DND-41 (cell line): ENCODE measurements at regions not wholly inside any gene's neighbourhood (a gene's known extent, or its start where the extent isn't known, plus 50 kb on each side); places are given as distances from the start of the nearest gene placed in this dataset.
"Not testable (repeated sequence)": the region's sequence is repeated elsewhere in the genome, so short reads cannot be mapped to it uniquely, and the experiment has no call there.

Source experiments
- ATAC-seq: fragments of 200-7000 bp; cut with Tn5 transposase; 3 replicates; pipeline ENCODE4 v1.9.1; 2021; ENCODE audit warnings: low read depth; ENCODE audit not compliant: insufficient read depth
- DNase-seq: peaks from one replicate; pipeline ENCODE4 v3.0.0-alpha.2; 2020
- H2AFZ ChIP-seq: 2 replicates; pipeline ENCODE4 v1.6.0; 2012; ENCODE audit warnings: low read depth, low read length
- H3K27ac ChIP-seq: 2 replicates; pipeline ENCODE4 v1.5.1; 2012; ENCODE audit warnings: low read length, inconsistent platforms
- H3K27me3 ChIP-seq: fragments of 200-600 bp; sonication (generic); 2 replicates; pipeline ENCODE4 v1.6.0; 2012; ENCODE audit warnings: low read length, mild to moderate bottlenecking, inconsistent platforms; ENCODE audit not compliant: insufficient read depth, poor library complexity
- H3K36me3 ChIP-seq: 2 replicates; pipeline ENCODE4 v1.5.1; 2012; ENCODE audit warnings: low read length, inconsistent platforms; ENCODE audit not compliant: insufficient read depth
- H3K4me1 ChIP-seq: 2 replicates; pipeline ENCODE4 v1.5.1; 2012; ENCODE audit warnings: mild to moderate bottlenecking, low read length; ENCODE audit not compliant: insufficient read depth
- H3K4me2 ChIP-seq: 2 replicates; pipeline ENCODE4 v1.6.0; 2012; ENCODE audit warnings: mild to moderate bottlenecking, moderate library complexity, low read length, inconsistent platforms; ENCODE audit not compliant: insufficient read depth
- H3K4me3 ChIP-seq, 2 experiments: fragments of 200-600 bp in 1 of 2; shearing (Covaris generic) in 1 of 2; 2 replicates each; pipeline ENCODE4 v1.5.1; 2012 to 2016; ENCODE audit warnings: inconsistent platforms in 2 of 2, low read length in 2 of 2, mild to moderate bottlenecking in 2 of 2, low read depth in 1 of 2, moderate library complexity in 1 of 2
- H3K79me2 ChIP-seq: 2 replicates; pipeline ENCODE4 v1.6.0; 2012; ENCODE audit warnings: low read length, inconsistent platforms; ENCODE audit not compliant: insufficient read depth
- H3K9ac ChIP-seq: 2 replicates; pipeline ENCODE4 v1.6.0; 2012; ENCODE audit warnings: low read depth, mild to moderate bottlenecking, inconsistent platforms, low read length, moderate library complexity
- H3K9me3 ChIP-seq: 2 replicates; pipeline ENCODE4 v1.5.1; 2012; ENCODE audit warnings: low read length, moderate library complexity, mild to moderate bottlenecking, inconsistent platforms; ENCODE audit not compliant: insufficient read depth, severe bottlenecking
- H4K20me1 ChIP-seq: 2 replicates; pipeline ENCODE4 v1.6.0; 2012; ENCODE audit warnings: low read length; ENCODE audit not compliant: insufficient read depth
- EZH2 ChIP-seq: IDR thresholded peaks from 3 replicates; pipeline ENCODE4 v1.6.1; 2012; ENCODE audit warnings: borderline replicate concordance, low read depth, mild to moderate bottlenecking, moderate library complexity, low read length, inconsistent platforms; ENCODE audit not compliant: severe bottlenecking
- TF ChIP-seq, protein P1 (sequence below): IDR thresholded peaks from 2 replicates; pipeline ENCODE4 v1.5.1; 2012; ENCODE audit warnings: borderline replicate concordance, low read length, moderate library complexity, mild to moderate bottlenecking; ENCODE audit not compliant: poor library complexity, severe bottlenecking; ENCODE audit errors: extremely low read depth

GRCh38 chr11:98728421-98728820 lies 292.3 kb upstream of the CNTN5 start:
- Histone ChIP-seq H3K9me3 (no peaks in the 10 kb centered on the region), H3K4me3 (no peak overlapping the region), H3K79me2 (no peaks in the 10 kb centered on the region), H3K27me3 (no peaks in the 10 kb centered on the region), H3K36me3 (no peaks in the 10 kb centered on the region), H3K27ac (no peak overlapping the region), H3K4me2 (no peak overlapping the region), H2AFZ (no peak overlapping the region), H3K4me1 (no peaks in the 10 kb centered on the region), H3K9ac (no peak overlapping the region), H4K20me1 (no peaks in the 10 kb centered on the region)
- ATAC-seq (no peak), DNase-seq (no peak)
- TF ChIP-seq, protein P1, sequence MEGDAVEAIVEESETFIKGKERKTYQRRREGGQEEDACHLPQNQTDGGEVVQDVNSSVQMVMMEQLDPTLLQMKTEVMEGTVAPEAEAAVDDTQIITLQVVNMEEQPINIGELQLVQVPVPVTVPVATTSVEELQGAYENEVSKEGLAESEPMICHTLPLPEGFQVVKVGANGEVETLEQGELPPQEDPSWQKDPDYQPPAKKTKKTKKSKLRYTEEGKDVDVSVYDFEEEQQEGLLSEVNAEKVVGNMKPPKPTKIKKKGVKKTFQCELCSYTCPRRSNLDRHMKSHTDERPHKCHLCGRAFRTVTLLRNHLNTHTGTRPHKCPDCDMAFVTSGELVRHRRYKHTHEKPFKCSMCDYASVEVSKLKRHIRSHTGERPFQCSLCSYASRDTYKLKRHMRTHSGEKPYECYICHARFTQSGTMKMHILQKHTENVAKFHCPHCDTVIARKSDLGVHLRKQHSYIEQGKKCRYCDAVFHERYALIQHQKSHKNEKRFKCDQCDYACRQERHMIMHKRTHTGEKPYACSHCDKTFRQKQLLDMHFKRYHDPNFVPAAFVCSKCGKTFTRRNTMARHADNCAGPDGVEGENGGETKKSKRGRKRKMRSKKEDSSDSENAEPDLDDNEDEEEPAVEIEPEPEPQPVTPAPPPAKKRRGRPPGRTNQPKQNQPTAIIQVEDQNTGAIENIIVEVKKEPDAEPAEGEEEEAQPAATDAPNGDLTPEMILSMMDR: no peak
- TF ChIP-seq EZH2: no peak

DNA sequence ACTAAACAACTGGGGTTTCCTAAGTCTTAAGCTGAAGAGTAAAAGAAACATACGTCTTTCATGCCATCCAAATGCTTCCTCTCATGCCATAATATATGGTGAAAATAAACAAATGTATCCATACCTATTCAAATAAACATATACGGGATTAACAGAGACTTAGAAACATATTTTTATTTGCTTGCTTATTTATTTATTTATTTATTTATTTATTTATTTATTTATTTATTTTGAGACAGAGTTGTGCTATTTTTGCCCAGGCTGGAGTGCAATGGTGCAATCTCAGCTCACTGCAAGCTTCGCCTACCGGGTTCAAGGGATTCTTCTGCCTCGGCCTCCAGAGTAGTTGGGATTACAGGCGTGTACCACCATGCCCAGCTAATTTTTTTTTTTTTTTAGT lies 291.6 kb upstream of the CNTN5 start:
- Histone ChIP-seq H3K4me1 (no peaks in the 10 kb centered on the region), H3K9me3 (no peaks in the 10 kb centered on the region), H3K79me2 (no peaks in the 10 kb centered on the region), H3K27me3 (no peaks in the 10 kb centered on the region), H3K4me3 (no peak overlapping the region), H3K9ac (no peak overlapping the region), H3K4me2 (no peak overlapping the region), H3K36me3 (no peaks in the 10 kb centered on the region), H2AFZ (no peak overlapping the region), H3K27ac (no peak overlapping the region), H4K20me1 (no peaks in the 10 kb centered on the region)
- ATAC-seq (no peak), DNase-seq (no peak)
- no peak for TF ChIP-seq EZH2
- TF ChIP-seq, protein P1: no peak

GRCh38 chr11:98732947-98733346 lies 287.8 kb upstream of the CNTN5 start:
- Histone ChIP-seq H3K36me3 (no peaks in the 10 kb centered on the region), H3K4me1 (no peaks in the 10 kb centered on the region), H3K9ac (no peak overlapping the region), H3K27ac (no peak overlapping the region), H3K27me3 (no peaks in the 10 kb centered on the region), H3K4me3 (no peak overlapping the region), H2AFZ (no peak overlapping the region), H4K20me1 (no peaks in the 10 kb centered on the region), H3K79me2 (no peaks in the 10 kb centered on the region), H3K9me3 (no peaks in the 10 kb centered on the region), H3K4me2 (no peak overlapping the region)
- TF ChIP-seq EZH2: no peak
- TF ChIP-seq, protein P1: no peak
- DNase-seq (no peak), ATAC-seq (no peak)

DNA sequence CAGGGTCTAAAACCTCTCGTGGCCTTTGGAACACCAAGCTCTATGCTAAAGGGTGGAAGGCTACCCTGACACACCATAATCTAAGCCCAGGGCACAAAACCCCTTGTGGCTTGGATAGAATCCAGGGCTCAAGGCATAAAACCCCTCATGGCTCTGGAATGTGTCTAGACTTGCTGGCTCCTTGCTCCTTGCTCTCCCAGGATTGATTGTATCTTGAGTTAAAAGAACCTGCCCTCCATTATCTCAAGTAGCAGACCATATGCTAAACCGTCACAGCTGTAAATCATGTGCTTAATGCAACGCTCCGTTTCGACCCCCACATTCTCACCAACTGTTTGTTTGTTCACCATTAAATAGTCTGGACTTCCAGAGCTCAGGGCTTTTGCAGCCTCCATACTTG lies 287.4 kb upstream of the CNTN5 start:
- H3K4me3 ChIP-seq, H3K9ac ChIP-seq, H3K27ac ChIP-seq, H3K79me2 ChIP-seq, H3K36me3 ChIP-seq, ATAC-seq, H4K20me1 ChIP-seq, H3K9me3 ChIP-seq, H3K4me2 ChIP-seq, DNase-seq, H3K4me1 ChIP-seq, H2AFZ ChIP-seq, H3K27me3 ChIP-seq: not testable (repeated sequence)
